ENCODE measurements at regions not wholly inside any gene's neighbourhood (a gene's known extent, or its start where the extent isn't known, plus 50 kb on each side); places are given as distances from the start of the nearest gene placed in this dataset.

GRCh38 chr2:80706951-80707350 lies 402.4 kb upstream of the LRRTM1 start:
- Mint-ChIP-seq H3K27ac (no peak overlapping the region), H3K4me3 (no peak overlapping the region), H3K9me3 (peaks cover 2 to 14% (median 7%) of the 10 kb centered on the region in 3 donors), H3K27me3 (no peaks in the 10 kb centered on the region), H3K4me1 (no peaks in the 10 kb centered on the region), H3K36me3 (no peaks in the 10 kb centered on the region)

- Mint-ChIP-seq H3K27me3 (no peaks in the 10 kb centered on the region), H3K4me1 (no peaks in the 10 kb centered on the region), H3K4me3 (no peak overlapping the region), H3K9me3 (peaks cover 4 to 14% (median 7%) of the 10 kb centered on the region in 3 donors), H3K27ac (peak overlapping the region in 1 of 3 donors; percentile 8), H3K36me3 (no peaks in the 10 kb centered on the region)
Observed at GRCh38 chr2:80706541-80706940, 402.0 kb upstream of the LRRTM1 start.

GRCh38 chr2:80703532-80703931 lies 399.0 kb upstream of the LRRTM1 start:
- Mint-ChIP-seq H3K36me3 (no peaks in the 10 kb centered on the region), H3K9me3 (peaks cover 4 to 9% (median 7%) of the 10 kb centered on the region in 3 donors), H3K27me3 (no peaks in the 10 kb centered on the region), H3K27ac (no peak overlapping the region), H3K4me1 (no peaks in the 10 kb centered on the region), H3K4me3 (no peak overlapping the region)

GRCh38 chr2:80700961-80701360 lies 396.4 kb upstream of the LRRTM1 start:
- Mint-ChIP-seq H3K27me3 (no peaks in the 10 kb centered on the region), H3K27ac (no peak overlapping the region), H3K4me3 (no peak overlapping the region), H3K4me1 (no peaks in the 10 kb centered on the region), H3K36me3 (no peaks in the 10 kb centered on the region), H3K9me3 (peaks cover 2 to 14% (median 3%) of the 10 kb centered on the region in 3 donors)
